ENCODE measurements at regions not wholly inside any gene's neighbourhood (a gene's known extent, or its start where the extent isn't known, plus 50 kb on each side); places are given as distances from the start of the nearest gene placed in this dataset.
A peak's percentile ranks its signal among the peaks of the same experiment; 100 is the strongest.

GRCh38 chr21:41011098-41011731, 156.7 kb upstream of the BACE2 start:
- H3K9ac ChIP-seq (ENCODE audit: low read depth, low read length, poor library complexity): no peak overlapping the region
- WGBS, 2 donors (ENCODE audit: extremely low coverage in 2 of 2, insufficient read length in 2 of 2, insufficient replicate concordance in 1 of 2): no CpG with 5 or more reads among the region's 16 CpGs

DNA sequence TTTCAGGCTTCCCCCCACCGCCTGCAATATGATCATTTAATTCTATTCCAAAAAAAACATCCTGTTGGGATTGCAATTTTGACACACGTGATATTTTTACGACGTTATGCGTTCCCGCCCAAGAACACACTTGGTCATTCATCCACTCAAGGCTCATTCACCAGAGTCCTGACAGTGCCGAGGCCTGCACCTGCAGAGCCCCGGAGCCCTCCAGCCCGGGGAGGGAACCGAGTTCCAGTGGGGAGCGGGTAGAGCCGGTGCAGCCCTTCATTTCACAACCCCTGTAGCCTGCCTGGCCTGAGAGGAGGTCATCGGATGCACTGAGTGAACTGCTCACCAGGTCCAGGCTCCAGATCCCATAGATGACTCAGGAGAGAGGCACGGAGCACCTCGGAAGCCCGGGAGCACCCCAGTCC, 156.0 kb upstream of the BACE2 start:
- H3K23ac ChIP-seq (ENCODE audit: low read depth, low read length, poor library complexity): peak overlapping the region; percentile 10
- H4K8ac ChIP-seq (ENCODE audit: low read depth, low read length): no peak overlapping the region
- H3K9me3 ChIP-seq (replicated peaks in 1 of 2; ENCODE audit: control insufficient read depth in 2 of 2, insufficient read depth in 1 of 2, low read depth in 1 of 2, low read length in 2 of 2): no peaks in the 10 kb centered on the region
- no peak overlapping the region for H3K18ac ChIP-seq (ENCODE audit: low read length)
- H3K79me1 ChIP-seq (ENCODE audit: low read depth, low read length): no peaks in the 10 kb centered on the region
- H4K91ac ChIP-seq (ENCODE audit: low read depth, low read length, poor library complexity): no peak overlapping the region
- DNase-seq (ENCODE audit: low spot score): no peak
- no peak overlapping the region for H3K4me3 ChIP-seq (ENCODE audit: low read length in 2 of 2)
- H2AK5ac ChIP-seq (ENCODE audit: low read depth, low read length): peak overlapping the region; percentile 58
- no peaks in the 10 kb centered on the region for H3K27me3 ChIP-seq (ENCODE audit: control insufficient read depth in 3 of 3, insufficient read depth in 3 of 3, low read depth in 1 of 3, low read length in 3 of 3)
- no peak overlapping the region for H3K14ac ChIP-seq (ENCODE audit: low read length)
- H2BK15ac ChIP-seq (ENCODE audit: low read length): no peak overlapping the region
- H3K36me3 ChIP-seq (replicated peaks in 1 of 2; ENCODE audit: control insufficient read depth in 2 of 2, insufficient read depth in 2 of 2, low read length in 2 of 2): no peaks in the 10 kb centered on the region
- H3K9ac ChIP-seq (ENCODE audit: low read depth, low read length, poor library complexity): no peak overlapping the region
- H3K4me1 ChIP-seq (ENCODE audit: control insufficient read depth in 2 of 2, insufficient read depth in 1 of 2, low read depth in 1 of 2, low read length in 2 of 2): peaks cover 0 to 3% of the 10 kb centered on the region in 2 donors
- no peak overlapping the region for H2BK120ac ChIP-seq (ENCODE audit: low read depth, low read length)
- H3K27ac ChIP-seq (replicated peaks; ENCODE audit: low read length): no peak overlapping the region
- WGBS, 2 donors (ENCODE audit: extremely low coverage in 2 of 2, insufficient read length in 2 of 2, insufficient replicate concordance in 1 of 2): no CpG with 5 or more reads among the region's 16 CpGs
- no peak overlapping the region for H2BK5ac ChIP-seq (ENCODE audit: low read length)
- no peak overlapping the region for H3K4me2 ChIP-seq (ENCODE audit: insufficient read depth, low read length, poor library complexity, severe bottlenecking)
- no peak overlapping the region for H3K4ac ChIP-seq (ENCODE audit: low read length)
- no peak overlapping the region for H2AFZ ChIP-seq (ENCODE audit: low read length)
- H2BK12ac ChIP-seq (ENCODE audit: low read length): no peak overlapping the region

More at GRCh38 chr21:41011098-41011731, 156.7 kb upstream of the BACE2 start:
- Histone ChIP-seq H3K4me2 (ENCODE audit: insufficient read depth, low read length, poor library complexity, severe bottlenecking) (no peak overlapping the region), H3K14ac (ENCODE audit: low read length) (no peak overlapping the region), H2BK120ac (ENCODE audit: low read depth, low read length) (no peak overlapping the region), H2AK5ac (ENCODE audit: low read depth, low read length) (no peak overlapping the region), H3K4ac (ENCODE audit: low read length) (no peak overlapping the region), H3K27ac (replicated peaks; ENCODE audit: low read length) (no peak overlapping the region), H3K4me3 (ENCODE audit: low read length in 2 of 2) (no peak overlapping the region), H3K23ac (ENCODE audit: low read depth, low read length, poor library complexity) (no peak overlapping the region), H2BK15ac (ENCODE audit: low read length) (no peak overlapping the region), H2BK12ac (ENCODE audit: low read length) (no peak overlapping the region), H3K27me3 (ENCODE audit: control insufficient read depth in 3 of 3, insufficient read depth in 3 of 3, low read depth in 1 of 3, low read length in 3 of 3) (no peaks in the 10 kb centered on the region), H3K4me1 (ENCODE audit: control insufficient read depth in 2 of 2, insufficient read depth in 1 of 2, low read depth in 1 of 2, low read length in 2 of 2) (no peaks in the 10 kb centered on the region), H3K36me3 (replicated peaks in 1 of 2; ENCODE audit: control insufficient read depth in 2 of 2, insufficient read depth in 2 of 2, low read length in 2 of 2) (no peaks in the 10 kb centered on the region), H2BK5ac (ENCODE audit: low read length) (peak overlapping the region; percentile 26), H2AFZ (ENCODE audit: low read length) (no peak overlapping the region), H3K18ac (ENCODE audit: low read length) (no peak overlapping the region), H3K79me1 (ENCODE audit: low read depth, low read length) (no peaks in the 10 kb centered on the region), H4K8ac (ENCODE audit: low read depth, low read length) (no peak overlapping the region), H3K9me3 (replicated peaks in 1 of 2; ENCODE audit: control insufficient read depth in 2 of 2, insufficient read depth in 1 of 2, low read depth in 1 of 2, low read length in 2 of 2) (peaks cover 0 to 2% of the 10 kb centered on the region in 2 donors), H4K91ac (ENCODE audit: low read depth, low read length, poor library complexity) (no peak overlapping the region)
- no peak for DNase-seq (ENCODE audit: low spot score)

DNA sequence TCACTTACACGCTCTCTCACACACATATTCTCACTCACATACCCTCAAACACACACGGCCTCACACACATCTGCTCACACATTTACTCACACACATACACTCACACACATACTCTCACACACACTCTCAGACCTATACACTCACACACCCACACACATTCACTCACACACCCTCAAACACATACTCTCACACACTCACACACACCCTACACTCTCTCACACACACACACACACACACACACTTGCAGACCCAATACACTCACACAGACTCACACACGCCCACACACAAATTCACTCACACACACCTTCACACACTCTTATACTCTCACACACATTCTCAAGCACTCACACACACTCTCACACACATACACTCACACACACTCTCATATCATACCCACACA, 155.5 kb upstream of the BACE2 start:
- DNase-seq (ENCODE audit: low spot score): no peak
- peak overlapping the region; percentile 58 for H2AK5ac ChIP-seq (ENCODE audit: low read depth, low read length)

DNA sequence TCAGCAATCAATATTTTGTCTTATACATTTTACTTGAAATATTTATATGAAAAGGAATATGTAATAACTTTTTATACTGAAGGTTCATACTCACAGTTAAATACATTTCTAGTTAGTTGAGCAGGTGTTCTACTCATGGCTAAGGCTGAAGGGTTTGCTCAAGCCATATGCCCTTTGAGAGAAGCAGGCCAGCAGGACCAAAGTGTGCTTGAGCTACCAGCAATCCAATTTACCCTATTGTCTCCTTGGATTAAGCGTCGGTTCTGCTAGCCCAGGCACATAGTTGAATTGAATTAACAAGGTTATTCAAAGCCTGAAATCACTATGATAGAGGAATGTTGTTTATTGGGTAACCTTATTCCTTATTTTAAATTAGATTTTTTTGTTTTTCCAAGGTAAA, 151.5 kb upstream of the BACE2 start:
- no peaks in the 10 kb centered on the region for H3K79me1 ChIP-seq (ENCODE audit: low read depth, low read length)
- peaks cover 0 to 3% of the 10 kb centered on the region in 2 donors for H3K4me1 ChIP-seq (ENCODE audit: control insufficient read depth in 2 of 2, insufficient read depth in 1 of 2, low read depth in 1 of 2, low read length in 2 of 2)
- no peak overlapping the region for H3K18ac ChIP-seq (ENCODE audit: low read length)
- DNase-seq (ENCODE audit: low spot score): no peak
- no peak overlapping the region for H4K8ac ChIP-seq (ENCODE audit: low read depth, low read length)
- no peak overlapping the region for H2BK15ac ChIP-seq (ENCODE audit: low read length)
- no peak overlapping the region for H2BK120ac ChIP-seq (ENCODE audit: low read depth, low read length)
- H3K23ac ChIP-seq (ENCODE audit: low read depth, low read length, poor library complexity): no peak overlapping the region
- no peak overlapping the region for H3K27ac ChIP-seq (replicated peaks; ENCODE audit: low read length)
- H3K9me3 ChIP-seq (replicated peaks in 1 of 2; ENCODE audit: control insufficient read depth in 2 of 2, insufficient read depth in 1 of 2, low read depth in 1 of 2, low read length in 2 of 2): no peaks in the 10 kb centered on the region
- H2BK5ac ChIP-seq (ENCODE audit: low read length): no peak overlapping the region
- H3K9ac ChIP-seq (ENCODE audit: low read depth, low read length, poor library complexity): no peak overlapping the region
- H3K4me2 ChIP-seq (ENCODE audit: insufficient read depth, low read length, poor library complexity, severe bottlenecking): no peak overlapping the region
- no peak overlapping the region for H2AFZ ChIP-seq (ENCODE audit: low read length)
- no CpG with 5 or more reads among the region's 2 CpGs for WGBS, 2 donors (ENCODE audit: extremely low coverage in 2 of 2, insufficient read length in 2 of 2, insufficient replicate concordance in 1 of 2)
- no peaks in the 10 kb centered on the region for H3K27me3 ChIP-seq (ENCODE audit: control insufficient read depth in 3 of 3, insufficient read depth in 3 of 3, low read depth in 1 of 3, low read length in 3 of 3)
- no peak overlapping the region for H2BK12ac ChIP-seq (ENCODE audit: low read length)
- no peak overlapping the region for H2AK5ac ChIP-seq (ENCODE audit: low read depth, low read length)
- H3K14ac ChIP-seq (ENCODE audit: low read length): no peak overlapping the region
- no peak overlapping the region for H3K4me3 ChIP-seq (ENCODE audit: low read length in 2 of 2)
- no peak overlapping the region for H4K91ac ChIP-seq (ENCODE audit: low read depth, low read length, poor library complexity)
- no peak overlapping the region for H3K4ac ChIP-seq (ENCODE audit: low read length)
- no peaks in the 10 kb centered on the region for H3K36me3 ChIP-seq (replicated peaks in 1 of 2; ENCODE audit: control insufficient read depth in 2 of 2, insufficient read depth in 2 of 2, low read length in 2 of 2)

More for the DNA sequence above, 155.5 kb upstream of the BACE2 start:
- no peak overlapping the region for H3K4me2 ChIP-seq (ENCODE audit: insufficient read depth, low read length, poor library complexity, severe bottlenecking)
- no peak overlapping the region for H2BK5ac ChIP-seq (ENCODE audit: low read length)
- no peak overlapping the region for H4K91ac ChIP-seq (ENCODE audit: low read depth, low read length, poor library complexity)
- H3K36me3 ChIP-seq (replicated peaks in 1 of 2; ENCODE audit: control insufficient read depth in 2 of 2, insufficient read depth in 2 of 2, low read length in 2 of 2): no peaks in the 10 kb centered on the region
- H3K4ac ChIP-seq (ENCODE audit: low read length): no peak overlapping the region
- no peak overlapping the region for H3K27ac ChIP-seq (replicated peaks; ENCODE audit: low read length)
- H3K4me3 ChIP-seq (ENCODE audit: low read length in 2 of 2): no peak overlapping the region
- H3K14ac ChIP-seq (ENCODE audit: low read length): no peak overlapping the region
- no peak overlapping the region for H2AFZ ChIP-seq (ENCODE audit: low read length)
- H3K27me3 ChIP-seq (ENCODE audit: control insufficient read depth in 3 of 3, insufficient read depth in 3 of 3, low read depth in 1 of 3, low read length in 3 of 3): no peaks in the 10 kb centered on the region
- H3K9me3 ChIP-seq (replicated peaks in 1 of 2; ENCODE audit: control insufficient read depth in 2 of 2, insufficient read depth in 1 of 2, low read depth in 1 of 2, low read length in 2 of 2): no peaks in the 10 kb centered on the region
- no peak overlapping the region for H3K18ac ChIP-seq (ENCODE audit: low read length)
- H3K23ac ChIP-seq (ENCODE audit: low read depth, low read length, poor library complexity): no peak overlapping the region
- no peaks in the 10 kb centered on the region for H3K79me1 ChIP-seq (ENCODE audit: low read depth, low read length)
- peaks cover 0 to 3% of the 10 kb centered on the region in 2 donors for H3K4me1 ChIP-seq (ENCODE audit: control insufficient read depth in 2 of 2, insufficient read depth in 1 of 2, low read depth in 1 of 2, low read length in 2 of 2)
- WGBS, 2 donors (ENCODE audit: extremely low coverage in 2 of 2, insufficient read length in 2 of 2, insufficient replicate concordance in 1 of 2): 100% methylated on average over 1 to 2 of the region's 3 CpGs
- H2BK120ac ChIP-seq (ENCODE audit: low read depth, low read length): no peak overlapping the region
- H3K9ac ChIP-seq (ENCODE audit: low read depth, low read length, poor library complexity): peak overlapping the region; percentile 7
- H4K8ac ChIP-seq (ENCODE audit: low read depth, low read length): no peak overlapping the region
- no peak overlapping the region for H2BK15ac ChIP-seq (ENCODE audit: low read length)
- no peak overlapping the region for H2BK12ac ChIP-seq (ENCODE audit: low read length)
